GM12878 (cell line): ENCODE measurements at regions not wholly inside any gene's neighbourhood (a gene's known extent, or its start where the extent isn't known, plus 50 kb on each side); places are given as distances from the start of the nearest gene placed in this dataset.

Experiments
- ATAC-seq: fragments of 200-7000 bp; cut with Tn5 transposase; 3 replicates; pipeline ENCODE4 v1.9.1; 2020; ENCODE audit warnings: mild to moderate bottlenecking, moderate library complexity
- BruUV-seq: library from RNA; stranded (reverse); fragments of 400-500 nt; replicated peaks from 2 replicates; lab custom pipeline; 2021; lab: Mats Ljungman, UMichigan
- CTCF ChIA-PET: fragments of 300-600 bp; sonication (Branson Sonifier 250); formaldehyde crosslinking; extraction: SDS; loops from one replicate; lab custom pipeline; 2021; ENCODE audit warnings: inconsistent platforms; lab: Yijun Ruan, JAX
- POLR2A ChIA-PET: fragments of 350-600 bp; formaldehyde crosslinking; extraction: SDS; loops from one replicate; lab custom pipeline; 2021; ENCODE audit warnings: inconsistent platforms; lab: Charles Lee
- RAD21 ChIA-PET: fragments of 300-600 bp; sonication (Branson Sonifier 250); formaldehyde crosslinking; loops from one replicate; lab custom pipeline; 2023; ENCODE audit warnings: antibody characterized with exemption; ENCODE audit not compliant: unreplicated experiment; lab: Charles Lee
- SMC1A ChIA-PET: fragments of 300-600 bp; sonication (Branson Sonifier 250); formaldehyde crosslinking; loops from one replicate; lab custom pipeline; 2023; ENCODE audit not compliant: unreplicated experiment, uncharacterized antibody; lab: Charles Lee
- DNase-seq: peaks from one replicate; pipeline ENCODE4 v3.0.0-alpha.2; 2011; ENCODE audit warnings: low read depth, low spot score
- FAIRE-seq: peaks from 3 replicates; lab custom pipeline; 2011; peaks lifted over from hg19 to GRCh38; lab: Jason Lieb, UNC
- H2AFZ ChIP-seq: 2 replicates; pipeline ENCODE4 v1.6.0; 2011; ENCODE audit warnings: low read depth, low read length, control low read depth; ENCODE audit not compliant: control insufficient read depth
- H3K27ac ChIP-seq: 2 replicates; pipeline ENCODE4 v1.5.1; 2011; ENCODE audit warnings: control low read depth; ENCODE audit not compliant: control insufficient read depth, insufficient read depth
- H3K27me3 ChIP-seq, 2 experiments: replicated peaks in 1 of 2; 2 replicates each; pipeline versions ENCODE4 v1.6.0 to v1.6.1; 2011; ENCODE audit warnings: low read length in 1 of 2; ENCODE audit not compliant: control insufficient read depth in 2 of 2, insufficient read depth in 2 of 2
- H3K36me3 ChIP-seq, 2 experiments: 2 replicates each; pipeline ENCODE4 v1.5.1; 2011; ENCODE audit warnings: low read length in 1 of 2; ENCODE audit not compliant: control insufficient read depth in 2 of 2, insufficient read depth in 2 of 2
- H3K4me1 ChIP-seq: 2 replicates; pipeline ENCODE4 v1.6.1; 2011; ENCODE audit warnings: mild to moderate bottlenecking, low read length, moderate library complexity, mixed read lengths; ENCODE audit not compliant: control insufficient read depth, insufficient read depth
- H3K4me2 ChIP-seq: 2 replicates; pipeline ENCODE4 v1.6.0; 2011; ENCODE audit warnings: control low read depth; ENCODE audit not compliant: control insufficient read depth, insufficient read depth
- H3K4me3 ChIP-seq: fragments of 200-600 bp; sonication (generic); 2 replicates; pipeline ENCODE4 v1.5.1; 2016
- H3K79me2 ChIP-seq: 2 replicates; pipeline ENCODE4 v1.6.0; 2011; ENCODE audit warnings: low read length; ENCODE audit not compliant: control insufficient read depth, insufficient read depth
- H3K9ac ChIP-seq: 2 replicates; pipeline ENCODE4 v1.8.0; 2011; ENCODE audit warnings: low read length, control low read depth, mixed read lengths; ENCODE audit not compliant: control insufficient read depth, insufficient read depth
- H3K9me3 ChIP-seq: replicated peaks from 3 replicates; pipeline ENCODE4 v1.5.1; 2011; ENCODE audit warnings: mild to moderate bottlenecking, low read length; ENCODE audit not compliant: control insufficient read depth, insufficient read depth
- H4K20me1 ChIP-seq: 2 replicates; pipeline ENCODE4 v1.6.0; 2011; ENCODE audit not compliant: control insufficient read depth, insufficient read depth
- ATF7 ChIP-seq: fragments of 450-650 bp; IDR thresholded peaks from 2 replicates; pipeline ENCODE4 v1.6.1; 2016; ENCODE audit warnings: low read depth, mild to moderate bottlenecking
- BCL11A ChIP-seq: IDR thresholded peaks from 2 replicates; pipeline ENCODE4 v1.6.1; 2011; ENCODE audit warnings: low read depth, low read length
- CBX3 ChIP-seq: fragments of 200-600 bp; sonication (generic); IDR thresholded peaks from 2 replicates; pipeline ENCODE4 v1.6.1; 2016; ENCODE audit warnings: low read depth, borderline replicate concordance
- CBX5 ChIP-seq: sonication (generic); IDR thresholded peaks from 2 replicates; pipeline ENCODE4 v1.6.1; 2016; ENCODE audit warnings: low read depth, moderate library complexity, mild to moderate bottlenecking, inconsistent platforms
- IKZF2 ChIP-seq, 2 experiments: fragments of 450-650 bp; IDR thresholded peaks; 2 replicates each; pipeline ENCODE4 v1.6.1; 2017; ENCODE audit warnings: mild to moderate bottlenecking in 2 of 2, moderate library complexity in 2 of 2
- LARP7 ChIP-seq: fragments of 450-650 bp; IDR thresholded peaks from 2 replicates; pipeline ENCODE4 v1.6.1; 2017; ENCODE audit warnings: mild to moderate bottlenecking
- MEF2B ChIP-seq: fragments of 450-650 bp; IDR thresholded peaks from 2 replicates; pipeline ENCODE4 v1.6.1; 2018; ENCODE audit warnings: mild to moderate bottlenecking, moderate library complexity; ENCODE audit not compliant: partially characterized antibody, poor library complexity, severe bottlenecking
- MXI1 ChIP-seq: fragments of 150-350 bp; IDR thresholded peaks from 2 replicates; pipeline ENCODE4 v1.6.1; 2011; ENCODE audit warnings: low read depth, mild to moderate bottlenecking, inconsistent platforms, low read length, improper control_type of control experiment
- NFXL1 ChIP-seq: fragments of 450-650 bp; IDR thresholded peaks from 2 replicates; pipeline ENCODE4 v1.6.1; 2017; ENCODE audit warnings: antibody characterized with exemption, mild to moderate bottlenecking, borderline replicate concordance
- SPI1 ChIP-seq: IDR thresholded peaks from 2 replicates; pipeline ENCODE4 v1.6.1; 2011; ENCODE audit warnings: low read depth, mild to moderate bottlenecking, low read length, moderate library complexity, borderline replicate concordance; ENCODE audit not compliant: insufficient read depth
- SREBF1 ChIP-seq: IDR thresholded peaks from 2 replicates; pipeline ENCODE4 v1.6.1; 2012; ENCODE audit warnings: mild to moderate bottlenecking, low read length
- YY1 ChIP-seq: IDR thresholded peaks from 2 replicates; pipeline ENCODE4 v1.6.1; 2011; ENCODE audit warnings: low read depth, mild to moderate bottlenecking, low read length
- ZBED1 ChIP-seq: IDR thresholded peaks from 2 replicates; pipeline ENCODE4 v1.6.1; 2016; ENCODE audit warnings: borderline replicate concordance
- ZNF207 ChIP-seq: fragments of 450-650 bp; IDR thresholded peaks from 2 replicates; pipeline ENCODE4 v1.6.1; 2014; ENCODE audit warnings: antibody characterized with exemption, mild to moderate bottlenecking, borderline replicate concordance
- ZNF622 ChIP-seq: fragments of 450-650 bp; IDR thresholded peaks from 2 replicates; pipeline ENCODE4 v1.6.1; 2017; ENCODE audit warnings: mild to moderate bottlenecking, inconsistent platforms
- ZZZ3 ChIP-seq: IDR thresholded peaks from 2 replicates; pipeline ENCODE4 v1.6.1; 2011; ENCODE audit warnings: low read depth; ENCODE audit not compliant: control insufficient read depth, insufficient read length
- WGBS: methylation state at CpG from one replicate; pipeline ENCODE4 v1.1.6; 2016; ENCODE audit warnings: low lambda C conversion rate; ENCODE audit not compliant: insufficient replicate concordance, insufficient coverage; ENCODE audit errors: missing lambda C conversion rate; 5-methylcytosine and 5-hydroxymethylcytosine counted together
- in situ Hi-C: fragments of 300-500 bp; cut with MboI; formaldehyde crosslinking; loops from 9 replicates; pipeline ENCODE4 v1.14.3; 2018; ENCODE audit warnings: mixed read lengths
- intact Hi-C: fragments of 100-400 bp; cut with micrococcal nuclease; formaldehyde crosslinking; loops from one replicate; pipeline ENCODE4 v1.14.2; 2022; ENCODE audit not compliant: unreplicated experiment
- TF ChIP-seq, protein P1 (sequence below): IDR thresholded peaks from 2 replicates; pipeline ENCODE4 v1.6.1; 2011; ENCODE audit warnings: low read depth, mild to moderate bottlenecking, low read length, moderate library complexity, borderline replicate concordance; ENCODE audit errors: extremely low read depth
- TF ChIP-seq, protein P2 (sequence below): IDR thresholded peaks from 2 replicates; pipeline ENCODE4 v1.6.1; 2012; ENCODE audit warnings: low read depth, low read length, improper control_type of control experiment

GRCh38 chr10:109174526-109174925 lies 748.8 kb downstream of the XPNPEP1 start:
- no peak for TF ChIP-seq MEF2B
- TF ChIP-seq ZNF622 = no peak
- no peak for TF ChIP-seq NFXL1
- TF ChIP-seq CBX3 = no peak
- no peak for TF ChIP-seq ZBED1
- TF ChIP-seq, protein P1, sequence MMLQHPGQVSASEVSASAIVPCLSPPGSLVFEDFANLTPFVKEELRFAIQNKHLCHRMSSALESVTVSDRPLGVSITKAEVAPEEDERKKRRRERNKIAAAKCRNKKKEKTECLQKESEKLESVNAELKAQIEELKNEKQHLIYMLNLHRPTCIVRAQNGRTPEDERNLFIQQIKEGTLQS = no peak
- TF ChIP-seq ATF7 = no peak
- no peak for TF ChIP-seq IKZF2 (IDR thresholded peaks at IDR 0.05)
- TF ChIP-seq, protein P2, sequence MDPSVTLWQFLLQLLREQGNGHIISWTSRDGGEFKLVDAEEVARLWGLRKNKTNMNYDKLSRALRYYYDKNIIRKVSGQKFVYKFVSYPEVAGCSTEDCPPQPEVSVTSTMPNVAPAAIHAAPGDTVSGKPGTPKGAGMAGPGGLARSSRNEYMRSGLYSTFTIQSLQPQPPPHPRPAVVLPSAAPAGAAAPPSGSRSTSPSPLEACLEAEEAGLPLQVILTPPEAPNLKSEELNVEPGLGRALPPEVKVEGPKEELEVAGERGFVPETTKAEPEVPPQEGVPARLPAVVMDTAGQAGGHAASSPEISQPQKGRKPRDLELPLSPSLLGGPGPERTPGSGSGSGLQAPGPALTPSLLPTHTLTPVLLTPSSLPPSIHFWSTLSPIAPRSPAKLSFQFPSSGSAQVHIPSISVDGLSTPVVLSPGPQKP = no peak
- TF ChIP-seq YY1 = no peak
- TF ChIP-seq SPI1 = no peak
- no peak for TF ChIP-seq SREBF1
- TF ChIP-seq CBX5 = no peak
- no peak for TF ChIP-seq ZZZ3
- no peak for TF ChIP-seq BCL11A
- no peak for TF ChIP-seq ZNF207
- TF ChIP-seq MXI1 = no peak
- TF ChIP-seq LARP7 = no peak
- Histone ChIP-seq H3K79me2 (no peaks in the 10 kb centered on the region), H3K36me3 (no peaks in the 10 kb centered on the region), H3K9me3 (no peaks in the 10 kb centered on the region), H3K27me3 (no peaks in the 10 kb centered on the region), H3K4me3 (no peak overlapping the region), H4K20me1 (no peaks in the 10 kb centered on the region), H3K9ac (no peak overlapping the region), H2AFZ (no peak overlapping the region), H3K4me2 (no peak overlapping the region), H3K27ac (no peak overlapping the region), H3K4me1 (no peaks in the 10 kb centered on the region)
- BruUV-seq = no TSS peak
- SMC1A ChIA-PET = interaction anchor here (1.2 kb wide), 1 partner anchor 9 kb away, joined by 3 read pairs; no protein-coding TSS in a partner anchor
- no peak for ATAC-seq
- WGBS = 0% methylated on average over 2 of the region's 2 CpGs
- in situ Hi-C loops = no loop called here
- no peak for DNase-seq
- FAIRE-seq = no peak
- RAD21 ChIA-PET = no interaction called here
- POLR2A ChIA-PET = no interaction called here
- CTCF ChIA-PET = interaction anchor here (0.9 kb wide), 1 partner anchor 134 kb away, joined by 4 read pairs; no protein-coding TSS in a partner anchor
- intact Hi-C loops = no loop called here
